ENCODE measurements at regions not wholly inside any gene's neighbourhood (a gene's known extent, or its start where the extent isn't known, plus 50 kb on each side); places are given as distances from the start of the nearest gene placed in this dataset.

DNA sequence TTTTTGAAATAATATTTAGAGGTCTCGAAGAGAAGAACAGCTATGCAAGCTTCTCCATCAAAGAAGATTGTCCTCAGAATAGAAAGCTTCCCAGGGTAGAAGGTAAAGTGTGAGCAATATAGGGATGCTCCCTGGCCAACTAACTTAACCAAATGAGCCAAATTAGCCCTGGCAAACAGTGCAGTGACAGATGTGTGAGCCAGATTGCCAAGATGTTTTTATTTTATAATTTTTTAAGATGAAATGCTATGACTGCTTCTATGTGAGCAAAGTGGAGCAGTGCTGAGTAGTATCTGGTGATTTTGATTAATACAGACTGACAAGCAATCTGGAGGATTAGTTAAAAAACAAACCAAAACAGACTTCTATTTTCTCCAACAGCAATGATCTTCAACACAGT is 202.1 kb downstream of the NOVA1 start:
- DNase-seq, result no peak

- DNase-seq, result peak; percentile 26
Measured at GRCh38 chr14:26394150-26394810, 203.6 kb downstream of the NOVA1 start.

DNA sequence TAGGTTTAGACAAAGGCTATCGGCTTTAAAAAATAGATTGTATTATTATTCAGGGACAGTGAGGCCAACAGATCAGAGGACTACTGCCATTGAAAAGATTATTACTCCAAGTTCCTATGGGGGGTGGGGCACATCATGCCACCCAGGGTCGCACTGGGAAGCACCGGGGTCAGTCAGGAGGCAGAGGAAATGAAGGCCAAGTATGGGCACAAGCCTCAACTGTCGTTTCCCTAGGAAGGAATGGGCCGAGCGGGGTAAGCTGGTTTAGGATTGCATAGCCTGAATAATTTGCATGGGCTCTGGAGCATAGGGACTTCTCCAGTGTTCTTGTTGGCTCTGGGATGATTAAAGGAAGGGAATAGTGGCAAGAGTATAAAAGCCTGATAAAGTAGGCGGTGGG is 205.3 kb downstream of the NOVA1 start:
- no peak for DNase-seq

GRCh38 chr14:26389646-26390508 is 208.0 kb downstream of the NOVA1 start:
- peak; percentile 39 for DNase-seq

DNA sequence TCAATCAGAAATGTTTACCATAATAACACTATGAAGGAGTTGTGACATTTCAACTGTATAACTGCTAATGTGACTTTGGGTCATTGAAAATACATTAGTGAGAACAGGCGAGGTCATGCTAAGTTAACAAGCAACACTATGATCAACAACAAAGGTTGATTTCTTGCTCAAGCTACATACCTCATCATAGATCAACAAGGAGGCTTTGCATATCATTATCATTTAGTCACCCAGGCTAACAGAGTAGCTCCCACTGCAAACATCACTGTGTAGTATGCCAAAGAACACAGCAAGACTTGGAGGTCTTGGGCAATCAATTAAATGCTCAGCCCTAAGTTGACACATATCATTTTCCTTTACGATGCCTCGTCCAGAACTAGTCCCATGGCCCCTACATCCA is 212.5 kb downstream of the NOVA1 start:
- no peak for DNase-seq

- DNase-seq, result no peak
Measured at GRCh38 chr14:26382901-26383685, 214.7 kb downstream of the NOVA1 start.

- DNase-seq, result no peak
Measured at GRCh38 chr14:26381405-26381804, 216.4 kb downstream of the NOVA1 start.

DNA sequence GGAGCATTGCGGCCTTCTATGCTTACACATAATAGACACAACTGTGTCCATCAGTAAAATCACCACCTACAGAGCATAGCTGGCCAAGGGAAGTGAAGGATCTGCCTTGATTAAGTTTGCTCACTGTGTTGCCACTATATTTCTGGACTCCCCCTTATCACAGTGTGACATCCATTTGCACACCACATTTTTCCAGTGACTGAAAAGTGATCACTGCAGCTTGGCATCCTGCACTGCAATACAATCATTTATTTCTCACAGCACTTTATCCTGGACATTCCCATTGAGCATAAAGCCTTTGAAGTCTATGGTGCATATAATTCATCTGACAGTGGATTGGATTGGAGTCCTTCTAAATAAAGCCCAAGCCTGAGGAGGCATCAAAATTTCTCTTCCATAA is 217.2 kb downstream of the NOVA1 start:
- no peak for DNase-seq

- DNase-seq, result no peak
Measured at GRCh38 chr14:26379951-26380350, 217.9 kb downstream of the NOVA1 start.

- no peak for DNase-seq
Measured at GRCh38 chr14:26377150-26377549, 220.7 kb downstream of the NOVA1 start.

- DNase-seq, result peak; percentile 20
Measured at GRCh38 chr14:26370115-26370514, 227.7 kb downstream of the NOVA1 start.

- no peak for DNase-seq
Measured at GRCh38 chr14:26363689-26364088, 234.1 kb downstream of the NOVA1 start.

- no peak for DNase-seq
Measured at GRCh38 chr14:26344596-26344995, 253.2 kb downstream of the NOVA1 start.

DNA sequence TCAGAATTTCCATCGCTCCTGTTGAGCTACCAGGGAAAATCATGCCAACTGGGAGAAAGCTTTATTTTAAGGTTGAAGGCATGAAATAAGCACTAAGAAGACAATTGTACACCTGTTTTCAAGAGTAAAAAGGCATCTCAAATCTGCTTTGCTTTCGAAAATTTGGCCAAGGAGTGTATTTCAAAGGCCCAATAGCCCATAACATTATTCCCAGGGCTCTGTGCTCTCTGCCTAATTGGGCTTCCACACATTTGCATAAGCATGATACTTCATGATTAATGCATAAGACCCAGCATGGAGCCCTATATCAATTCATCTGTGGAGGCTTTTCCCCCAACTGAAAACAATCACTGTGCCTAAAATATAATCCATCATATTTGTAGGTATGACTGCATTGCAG is 258.5 kb downstream of the NOVA1 start:
- no peak for DNase-seq

GRCh38 chr14:26338231-26338630 is 259.6 kb downstream of the NOVA1 start:
- no peak for DNase-seq

DNA sequence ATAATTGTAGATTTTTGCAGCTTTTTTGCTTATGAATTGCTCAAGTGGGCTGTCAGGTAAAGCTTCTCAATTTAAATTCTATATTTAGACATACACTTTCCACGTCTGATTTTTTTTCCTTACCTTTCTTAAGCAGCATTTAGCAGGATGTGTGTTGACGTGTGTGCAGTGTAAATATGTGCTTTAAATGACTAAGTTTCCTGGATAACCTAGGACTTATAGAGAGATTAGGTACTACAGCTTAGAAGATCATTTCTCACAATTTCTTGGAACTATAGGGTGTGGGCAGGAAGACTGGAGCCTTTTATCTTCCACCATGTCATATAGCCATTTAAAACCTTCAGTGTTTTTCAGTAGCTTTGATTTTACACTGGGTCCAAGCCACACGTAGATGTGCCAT is 263.5 kb downstream of the NOVA1 start:
- no peak for DNase-seq

DNA sequence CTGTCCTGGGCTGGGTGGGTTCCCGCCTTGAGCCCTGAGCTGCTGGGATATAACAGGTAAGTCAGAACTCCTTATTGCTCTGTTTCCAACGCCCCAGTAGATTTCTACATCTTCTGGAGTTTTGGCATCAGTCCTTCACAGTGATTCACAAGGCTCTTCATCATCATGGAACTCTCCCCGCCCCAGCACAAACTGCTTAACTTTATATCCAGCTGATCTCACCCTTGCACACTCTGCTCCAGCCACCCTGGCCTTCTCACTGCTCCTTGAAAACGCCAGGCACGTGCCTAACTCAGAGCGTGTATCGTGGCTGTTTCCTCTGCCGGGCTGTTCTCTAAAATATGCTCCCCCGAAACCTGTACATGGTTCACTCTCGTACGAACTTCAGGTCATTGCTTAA is 264.9 kb downstream of the NOVA1 start:
- DNase-seq, result no peak

- DNase-seq, result no peak
Measured at GRCh38 chr14:26330982-26331381, 266.9 kb downstream of the NOVA1 start.

DNA sequence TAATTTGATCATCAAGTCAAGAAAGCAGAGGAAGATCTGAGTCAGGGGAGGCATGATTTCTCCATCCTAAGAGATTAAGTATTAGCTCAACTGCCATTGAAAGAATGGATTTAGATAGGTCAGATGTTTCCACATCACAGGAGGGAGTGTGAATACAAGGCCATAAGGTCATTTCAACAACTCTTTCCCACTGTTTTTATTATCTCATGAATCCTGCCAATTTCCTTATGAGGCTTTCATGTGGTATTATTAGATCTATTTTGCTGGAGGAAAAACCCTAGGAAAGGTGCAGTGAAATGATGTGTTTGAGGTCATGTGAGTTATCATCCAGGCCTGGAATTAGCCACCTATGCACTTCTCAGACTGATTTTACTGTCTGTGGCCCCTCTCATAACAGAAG is 269.0 kb downstream of the NOVA1 start:
- DNase-seq, result no peak

GRCh38 chr14:26323869-26324268 is 274.0 kb downstream of the NOVA1 start:
- no peak for DNase-seq

DNA sequence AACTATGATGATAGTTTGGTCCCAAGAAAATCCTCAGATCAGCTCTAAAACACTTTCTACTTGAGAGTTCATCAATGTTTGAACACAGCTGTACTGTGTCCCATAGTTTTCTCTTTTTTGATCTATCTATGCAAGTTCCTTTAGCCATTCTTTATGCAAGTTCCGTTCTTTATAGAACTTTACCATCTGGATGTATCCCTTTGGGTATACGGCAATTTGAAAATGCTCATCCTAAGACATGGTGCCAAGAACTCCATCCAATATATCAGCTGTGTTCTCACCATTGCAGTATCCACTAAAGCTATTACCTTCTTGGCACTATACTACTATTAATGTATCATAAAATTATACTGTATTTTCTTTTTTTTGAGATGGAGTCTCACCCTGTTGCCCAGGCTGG is 276.9 kb downstream of the NOVA1 start:
- DNase-seq, result no peak

GRCh38 chr14:26319139-26319864 is 278.5 kb downstream of the NOVA1 start:
- DNase-seq, result no peak

- no peak for DNase-seq
Measured at GRCh38 chr14:26304056-26304455, 293.8 kb downstream of the NOVA1 start.
